WTC11 (cell line): ENCODE measurements at regions not wholly inside any gene's neighbourhood (a gene's known extent, or its start where the extent isn't known, plus 50 kb on each side); places are given as distances from the start of the nearest gene placed in this dataset.

Experiments used
- ATAC-seq: fragments of 200-7000 bp; cut with Tn5 transposase; 2 replicates; pipeline ENCODE4 v1.10.0; 2021; ENCODE audit warnings: mild to moderate bottlenecking, moderate library complexity
- CTCF ChIA-PET: fragments of 300-600 bp; sonication (Branson Sonifier 250); formaldehyde crosslinking; loops from one replicate; lab custom pipeline; 2021; ENCODE audit warnings: antibody characterized with exemption; lab: Charles Lee
- POLR2A ChIA-PET: fragments of 350-600 bp; sonication (Branson Sonifier 250); formaldehyde crosslinking; loops from one replicate; lab custom pipeline; 2021; ENCODE audit warnings: antibody characterized with exemption; lab: Charles Lee
- DNase-seq: peaks from one replicate; pipeline ENCODE4 v3.0.0; 2021; ENCODE audit warnings: low spot score
- H3K27ac Mint-ChIP-seq: 2 replicates; pipeline ENCODE4 v1.8.0; 2021; ENCODE audit warnings: mixed read lengths
- H3K27me3 Mint-ChIP-seq: 2 replicates; pipeline ENCODE4 v1.8.0; 2021; ENCODE audit warnings: low read depth, mild to moderate bottlenecking, moderate library complexity, mixed read lengths
- H3K36me3 Mint-ChIP-seq: 2 replicates; pipeline ENCODE4 v1.8.0; 2021; ENCODE audit warnings: mixed read lengths
- H3K4me1 Mint-ChIP-seq: 2 replicates; pipeline ENCODE4 v1.8.0; 2022; ENCODE audit warnings: mixed read lengths
- H3K4me3 Mint-ChIP-seq: 2 replicates; pipeline ENCODE4 v1.8.0; 2021; ENCODE audit warnings: mild to moderate bottlenecking, moderate library complexity, mixed read lengths
- H3K9me3 Mint-ChIP-seq: 2 replicates; pipeline ENCODE4 v1.8.0; 2021; ENCODE audit warnings: mixed read lengths
- ELF4 ChIP-seq: sonication (generic); formaldehyde crosslinking; IDR thresholded peaks from 2 replicates; pipeline ENCODE4 v1.8.1; 2022; ENCODE audit warnings: low read depth, mild to moderate bottlenecking, moderate library complexity, missing genetic modification reagents
- EMX1 ChIP-seq: fragments of 250-450 bp; sonication (Bioruptor Pico); IDR thresholded peaks from 2 replicates; pipeline ENCODE4 v1.8.0; 2021; ENCODE audit warnings: mild to moderate bottlenecking
- ESRRA ChIP-seq: sonication (generic); formaldehyde crosslinking; IDR thresholded peaks from 2 replicates; pipeline ENCODE4 v1.8.1; 2022; ENCODE audit warnings: mild to moderate bottlenecking, missing genetic modification reagents, borderline replicate concordance
- FOXJ3 ChIP-seq: sonication (generic); formaldehyde crosslinking; IDR thresholded peaks from 2 replicates; pipeline ENCODE4 v1.9.0; 2021; ENCODE audit warnings: missing genetic modification reagents, mild to moderate bottlenecking, borderline replicate concordance
- FOXK1 ChIP-seq: sonication (generic); formaldehyde crosslinking; IDR thresholded peaks from 2 replicates; pipeline ENCODE4 v1.8.0; 2022; ENCODE audit warnings: mild to moderate bottlenecking, moderate library complexity, missing genetic modification reagents
- FOXP1 ChIP-seq: sonication (generic); formaldehyde crosslinking; IDR thresholded peaks from 2 replicates; pipeline ENCODE4 v1.8.0; 2022; ENCODE audit warnings: missing genetic modification reagents, mild to moderate bottlenecking, moderate library complexity, borderline replicate concordance
- GABPB1 ChIP-seq: sonication (generic); formaldehyde crosslinking; IDR thresholded peaks from 2 replicates; pipeline ENCODE4 v1.8.1; 2023; ENCODE audit warnings: mild to moderate bottlenecking, missing genetic modification reagents
- IRF2 ChIP-seq: sonication (generic); formaldehyde crosslinking; IDR thresholded peaks from 2 replicates; pipeline ENCODE4 v1.8.0; 2022; ENCODE audit warnings: low read depth, missing genetic modification reagents, borderline replicate concordance
- MYBL2 ChIP-seq: sonication (generic); formaldehyde crosslinking; IDR thresholded peaks from 2 replicates; pipeline ENCODE4 v1.8.1; 2023; ENCODE audit warnings: mild to moderate bottlenecking, moderate library complexity, missing genetic modification reagents
- RORB ChIP-seq: fragments of 250-450 bp; sonication (Bioruptor Pico); IDR thresholded peaks from 2 replicates; pipeline ENCODE4 v1.9.0; 2021; ENCODE audit warnings: mild to moderate bottlenecking
- SOX15 ChIP-seq: fragments of 250-450 bp; sonication (Bioruptor Pico); IDR thresholded peaks from 2 replicates; pipeline ENCODE4 v1.9.0; 2021; ENCODE audit warnings: mild to moderate bottlenecking
- TCF7 ChIP-seq: sonication (generic); formaldehyde crosslinking; IDR thresholded peaks from 2 replicates; pipeline ENCODE4 v1.8.0; 2022; ENCODE audit warnings: mild to moderate bottlenecking, low read depth, missing genetic modification reagents, moderate library complexity
- ZBTB21 ChIP-seq: sonication (generic); formaldehyde crosslinking; IDR thresholded peaks from 2 replicates; pipeline ENCODE4 v1.8.1; 2023; ENCODE audit warnings: mild to moderate bottlenecking, missing genetic modification reagents, borderline replicate concordance
- ZNF121 ChIP-seq: sonication (generic); formaldehyde crosslinking; IDR thresholded peaks from 2 replicates; pipeline ENCODE4 v1.8.0; 2023; ENCODE audit warnings: missing genetic modification reagents
- ZNF219 ChIP-seq: sonication (generic); formaldehyde crosslinking; IDR thresholded peaks from 2 replicates; pipeline ENCODE4 v1.8.0; 2023; ENCODE audit warnings: missing genetic modification reagents, mild to moderate bottlenecking, borderline replicate concordance
- ZNF317 ChIP-seq: sonication (generic); formaldehyde crosslinking; IDR thresholded peaks from 2 replicates; pipeline ENCODE4 v1.8.1; 2023; ENCODE audit warnings: low read depth, mild to moderate bottlenecking, moderate library complexity, missing genetic modification reagents, borderline replicate concordance
- ZNF423 ChIP-seq: fragments of 250-450 bp; sonication (Bioruptor Pico); IDR thresholded peaks from 2 replicates; pipeline ENCODE4 v2.1.2; 2022; ENCODE audit warnings: mild to moderate bottlenecking, moderate library complexity
- ZNF671 ChIP-seq: fragments of 250-450 bp; sonication (Bioruptor Pico); IDR thresholded peaks from 2 replicates; pipeline ENCODE4 v1.8.0; 2021; ENCODE audit warnings: mild to moderate bottlenecking
- TF ChIP-seq, protein P1 (sequence below): fragments of 250-450 bp; sonication (Bioruptor Pico); IDR thresholded peaks from 2 replicates; pipeline ENCODE4 v1.9.0; 2021; ENCODE audit warnings: mild to moderate bottlenecking, borderline replicate concordance
- TF ChIP-seq, protein P2 (sequence below): sonication (generic); formaldehyde crosslinking; IDR thresholded peaks from 2 replicates; pipeline ENCODE4 v1.8.1; 2022; ENCODE audit warnings: missing genetic modification reagents, borderline replicate concordance
- TF ChIP-seq, protein P3 (sequence below): sonication (generic); formaldehyde crosslinking; IDR thresholded peaks from 2 replicates; pipeline ENCODE4 v1.8.0; 2023; ENCODE audit warnings: missing genetic modification reagents, mild to moderate bottlenecking, borderline replicate concordance
- TF ChIP-seq, protein P4 (sequence below): fragments of 250-450 bp; sonication (Bioruptor Pico); conservative IDR thresholded peaks from 2 replicates; pipeline ENCODE4 v1.9.0; 2021; ENCODE audit warnings: mild to moderate bottlenecking
- TF ChIP-seq, protein P5 (sequence below): sonication (generic); formaldehyde crosslinking; IDR thresholded peaks from 2 replicates; pipeline ENCODE4 v1.8.0; 2022; ENCODE audit warnings: mild to moderate bottlenecking, missing genetic modification reagents

DNA sequence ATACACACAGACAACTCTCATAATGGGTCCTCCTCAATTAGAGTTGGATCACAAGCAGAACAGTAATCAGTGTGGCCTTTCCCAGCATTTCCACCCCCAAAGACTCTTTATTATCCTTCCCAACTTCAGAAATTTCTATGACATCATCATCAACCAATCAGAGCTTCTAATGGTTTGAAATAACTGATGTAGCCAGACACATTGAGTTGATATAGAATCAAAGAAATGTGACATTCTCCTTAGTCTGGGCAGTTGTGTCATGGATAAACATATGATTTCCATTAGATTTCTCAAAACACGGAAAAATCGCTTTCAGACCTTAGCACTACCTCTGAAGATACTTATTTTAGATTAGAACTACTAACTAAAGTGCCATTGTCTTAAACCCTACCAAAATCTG lies 75.7 kb upstream of the NFIB start (continued):
- TF ChIP-seq ZNF423: no peak

DNA sequence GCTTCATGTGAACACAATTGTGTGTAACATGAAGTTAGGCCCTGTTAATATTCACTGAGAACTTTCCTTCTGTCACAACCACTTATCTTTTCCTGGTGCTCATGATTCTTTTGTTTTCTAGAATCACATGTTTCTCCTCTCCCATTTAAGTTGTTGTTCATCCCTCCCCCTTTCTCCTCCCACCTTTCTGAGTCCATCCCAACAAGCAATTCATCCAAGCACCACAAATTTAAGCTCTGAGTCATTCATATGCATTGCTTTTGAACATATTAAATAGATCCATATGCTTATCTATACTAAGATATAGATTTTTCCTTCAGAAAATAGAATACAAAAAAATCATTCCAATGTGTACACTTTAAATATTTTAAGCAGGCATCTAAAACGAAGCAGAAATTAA lies 75.2 kb upstream of the NFIB start:
- H3K36me3 Mint-ChIP-seq: peaks cover 7% of the 10 kb centered on the region; the same call in 1 of the 2 replicates
- ATAC-seq (no peak), DNase-seq (no peak)
- H3K4me1 Mint-ChIP-seq: peaks cover 4% of the 10 kb centered on the region; the same call in 1 of the 2 replicates
- H3K9me3 Mint-ChIP-seq: peaks cover 16% of the 10 kb centered on the region
- H3K27me3 Mint-ChIP-seq: no peaks in the 10 kb centered on the region; the same call in 1 of the 2 replicates
- ChIA-PET CTCF (no interaction called here), POLR2A (no interaction called here)
- no peak overlapping the region for H3K27ac Mint-ChIP-seq
- TF ChIP-seq, protein P1, sequence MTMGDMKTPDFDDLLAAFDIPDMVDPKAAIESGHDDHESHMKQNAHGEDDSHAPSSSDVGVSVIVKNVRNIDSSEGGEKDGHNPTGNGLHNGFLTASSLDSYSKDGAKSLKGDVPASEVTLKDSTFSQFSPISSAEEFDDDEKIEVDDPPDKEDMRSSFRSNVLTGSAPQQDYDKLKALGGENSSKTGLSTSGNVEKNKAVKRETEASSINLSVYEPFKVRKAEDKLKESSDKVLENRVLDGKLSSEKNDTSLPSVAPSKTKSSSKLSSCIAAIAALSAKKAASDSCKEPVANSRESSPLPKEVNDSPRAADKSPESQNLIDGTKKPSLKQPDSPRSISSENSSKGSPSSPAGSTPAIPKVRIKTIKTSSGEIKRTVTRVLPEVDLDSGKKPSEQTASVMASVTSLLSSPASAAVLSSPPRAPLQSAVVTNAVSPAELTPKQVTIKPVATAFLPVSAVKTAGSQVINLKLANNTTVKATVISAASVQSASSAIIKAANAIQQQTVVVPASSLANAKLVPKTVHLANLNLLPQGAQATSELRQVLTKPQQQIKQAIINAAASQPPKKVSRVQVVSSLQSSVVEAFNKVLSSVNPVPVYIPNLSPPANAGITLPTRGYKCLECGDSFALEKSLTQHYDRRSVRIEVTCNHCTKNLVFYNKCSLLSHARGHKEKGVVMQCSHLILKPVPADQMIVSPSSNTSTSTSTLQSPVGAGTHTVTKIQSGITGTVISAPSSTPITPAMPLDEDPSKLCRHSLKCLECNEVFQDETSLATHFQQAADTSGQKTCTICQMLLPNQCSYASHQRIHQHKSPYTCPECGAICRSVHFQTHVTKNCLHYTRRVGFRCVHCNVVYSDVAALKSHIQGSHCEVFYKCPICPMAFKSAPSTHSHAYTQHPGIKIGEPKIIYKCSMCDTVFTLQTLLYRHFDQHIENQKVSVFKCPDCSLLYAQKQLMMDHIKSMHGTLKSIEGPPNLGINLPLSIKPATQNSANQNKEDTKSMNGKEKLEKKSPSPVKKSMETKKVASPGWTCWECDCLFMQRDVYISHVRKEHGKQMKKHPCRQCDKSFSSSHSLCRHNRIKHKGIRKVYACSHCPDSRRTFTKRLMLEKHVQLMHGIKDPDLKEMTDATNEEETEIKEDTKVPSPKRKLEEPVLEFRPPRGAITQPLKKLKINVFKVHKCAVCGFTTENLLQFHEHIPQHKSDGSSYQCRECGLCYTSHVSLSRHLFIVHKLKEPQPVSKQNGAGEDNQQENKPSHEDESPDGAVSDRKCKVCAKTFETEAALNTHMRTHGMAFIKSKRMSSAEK (CRISPR knock-in tag): no peak
- TF ChIP-seq ZBTB21 (CRISPR knock-in tag) (no peak), GABPB1 (CRISPR knock-in tag) (no peak), ZNF121 (CRISPR knock-in tag) (no peak), ZNF671 (no peak), MYBL2 (CRISPR knock-in tag) (no peak), ESRRA (CRISPR knock-in tag) (no peak)
- H3K4me3 Mint-ChIP-seq: no peak overlapping the region

DNA sequence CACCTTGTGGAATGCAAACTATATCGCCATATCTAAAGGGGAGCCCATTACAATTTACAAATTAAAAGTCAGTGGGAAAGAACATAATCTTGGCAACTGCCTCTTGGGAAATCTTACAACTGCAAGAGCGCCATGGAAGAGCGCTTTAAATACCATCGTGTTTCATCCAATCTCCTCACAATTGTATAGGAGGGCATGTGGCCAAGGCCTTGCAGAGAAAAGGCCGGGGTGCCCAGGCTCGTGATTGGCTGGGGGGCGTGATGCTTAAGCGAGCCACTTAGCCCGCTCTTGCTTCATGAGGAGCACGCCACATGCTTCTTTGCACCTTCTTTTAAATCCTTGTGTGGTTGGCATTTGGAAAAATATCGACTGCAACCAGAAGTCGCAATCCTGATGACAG lies 69.8 kb upstream of the NFIB start:
- no peak for DNase-seq
- H3K4me3 Mint-ChIP-seq: no peak overlapping the region
- no peak overlapping the region for H3K27ac Mint-ChIP-seq
- POLR2A ChIA-PET: no interaction called here
- H3K4me1 Mint-ChIP-seq: peaks cover 2% of the 10 kb centered on the region; the same call in 1 of the 2 replicates
- no peaks in the 10 kb centered on the region for H3K9me3 Mint-ChIP-seq
- CTCF ChIA-PET: no interaction called here
- no peaks in the 10 kb centered on the region for H3K36me3 Mint-ChIP-seq
- H3K27me3 Mint-ChIP-seq: no peaks in the 10 kb centered on the region
- no peak for ATAC-seq
- TF ChIP-seq, protein P2, sequence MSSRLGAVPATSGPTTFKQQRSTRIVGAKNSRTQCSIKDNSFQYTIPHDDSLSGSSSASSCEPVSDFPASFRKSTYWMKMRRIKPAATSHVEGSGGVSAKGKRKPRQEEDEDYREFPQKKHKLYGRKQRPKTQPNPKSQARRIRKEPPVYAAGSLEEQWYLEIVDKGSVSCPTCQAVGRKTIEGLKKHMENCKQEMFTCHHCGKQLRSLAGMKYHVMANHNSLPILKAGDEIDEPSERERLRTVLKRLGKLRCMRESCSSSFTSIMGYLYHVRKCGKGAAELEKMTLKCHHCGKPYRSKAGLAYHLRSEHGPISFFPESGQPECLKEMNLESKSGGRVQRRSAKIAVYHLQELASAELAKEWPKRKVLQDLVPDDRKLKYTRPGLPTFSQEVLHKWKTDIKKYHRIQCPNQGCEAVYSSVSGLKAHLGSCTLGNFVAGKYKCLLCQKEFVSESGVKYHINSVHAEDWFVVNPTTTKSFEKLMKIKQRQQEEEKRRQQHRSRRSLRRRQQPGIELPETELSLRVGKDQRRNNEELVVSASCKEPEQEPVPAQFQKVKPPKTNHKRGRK (CRISPR knock-in tag): no peak
- TF ChIP-seq ELF4: no peak
- no peak for TF ChIP-seq ZNF219
- no peak for TF ChIP-seq EMX1 (CRISPR knock-in tag)
- TF ChIP-seq, protein P3, sequence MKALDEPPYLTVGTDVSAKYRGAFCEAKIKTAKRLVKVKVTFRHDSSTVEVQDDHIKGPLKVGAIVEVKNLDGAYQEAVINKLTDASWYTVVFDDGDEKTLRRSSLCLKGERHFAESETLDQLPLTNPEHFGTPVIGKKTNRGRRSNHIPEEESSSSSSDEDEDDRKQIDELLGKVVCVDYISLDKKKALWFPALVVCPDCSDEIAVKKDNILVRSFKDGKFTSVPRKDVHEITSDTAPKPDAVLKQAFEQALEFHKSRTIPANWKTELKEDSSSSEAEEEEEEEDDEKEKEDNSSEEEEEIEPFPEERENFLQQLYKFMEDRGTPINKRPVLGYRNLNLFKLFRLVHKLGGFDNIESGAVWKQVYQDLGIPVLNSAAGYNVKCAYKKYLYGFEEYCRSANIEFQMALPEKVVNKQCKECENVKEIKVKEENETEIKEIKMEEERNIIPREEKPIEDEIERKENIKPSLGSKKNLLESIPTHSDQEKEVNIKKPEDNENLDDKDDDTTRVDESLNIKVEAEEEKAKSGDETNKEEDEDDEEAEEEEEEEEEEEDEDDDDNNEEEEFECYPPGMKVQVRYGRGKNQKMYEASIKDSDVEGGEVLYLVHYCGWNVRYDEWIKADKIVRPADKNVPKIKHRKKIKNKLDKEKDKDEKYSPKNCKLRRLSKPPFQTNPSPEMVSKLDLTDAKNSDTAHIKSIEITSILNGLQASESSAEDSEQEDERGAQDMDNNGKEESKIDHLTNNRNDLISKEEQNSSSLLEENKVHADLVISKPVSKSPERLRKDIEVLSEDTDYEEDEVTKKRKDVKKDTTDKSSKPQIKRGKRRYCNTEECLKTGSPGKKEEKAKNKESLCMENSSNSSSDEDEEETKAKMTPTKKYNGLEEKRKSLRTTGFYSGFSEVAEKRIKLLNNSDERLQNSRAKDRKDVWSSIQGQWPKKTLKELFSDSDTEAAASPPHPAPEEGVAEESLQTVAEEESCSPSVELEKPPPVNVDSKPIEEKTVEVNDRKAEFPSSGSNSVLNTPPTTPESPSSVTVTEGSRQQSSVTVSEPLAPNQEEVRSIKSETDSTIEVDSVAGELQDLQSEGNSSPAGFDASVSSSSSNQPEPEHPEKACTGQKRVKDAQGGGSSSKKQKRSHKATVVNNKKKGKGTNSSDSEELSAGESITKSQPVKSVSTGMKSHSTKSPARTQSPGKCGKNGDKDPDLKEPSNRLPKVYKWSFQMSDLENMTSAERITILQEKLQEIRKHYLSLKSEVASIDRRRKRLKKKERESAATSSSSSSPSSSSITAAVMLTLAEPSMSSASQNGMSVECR (CRISPR knock-in tag): no peak
- TF ChIP-seq, protein P4, sequence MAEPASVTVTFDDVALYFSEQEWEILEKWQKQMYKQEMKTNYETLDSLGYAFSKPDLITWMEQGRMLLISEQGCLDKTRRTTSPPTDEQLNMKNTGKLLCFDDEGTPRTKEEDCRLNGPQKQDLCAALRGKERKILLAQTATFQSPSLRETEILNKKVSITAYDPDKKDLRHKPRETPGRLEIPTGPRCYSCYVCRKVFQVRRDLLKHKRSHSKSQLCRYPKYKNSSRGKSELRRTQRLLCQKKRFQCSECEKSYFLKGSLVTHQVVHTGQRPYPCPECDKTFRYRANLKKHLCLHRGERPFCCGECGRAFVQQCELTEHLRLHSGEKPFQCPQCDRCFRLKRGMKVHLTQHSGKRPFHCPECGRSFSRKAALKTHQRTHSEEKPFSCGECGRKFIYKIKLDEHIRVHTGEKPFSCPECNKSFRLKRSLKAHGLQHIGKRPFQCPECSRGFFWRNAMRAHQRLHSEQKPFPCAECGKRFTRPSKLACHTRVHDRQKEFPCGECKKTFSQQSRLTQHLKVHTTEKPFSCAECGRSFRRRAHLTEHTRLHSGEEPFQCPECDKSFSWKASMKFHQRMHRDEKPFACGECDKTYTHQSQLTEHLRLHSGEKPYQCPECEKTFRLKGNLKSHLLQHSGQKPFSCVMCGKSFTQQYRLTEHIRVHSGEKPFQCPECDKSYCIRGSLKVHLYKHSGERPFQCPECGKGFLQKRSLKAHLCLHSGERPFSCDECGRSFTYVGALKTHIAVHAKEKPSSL (CRISPR knock-in tag): no peak
- TF ChIP-seq FOXK1 (CRISPR knock-in tag): no peak
- TF ChIP-seq ZNF671: no peak
- no peak for TF ChIP-seq ZNF317 (CRISPR knock-in tag)
- TF ChIP-seq IRF2: no peak
- TF ChIP-seq RORB: no peak
- TF ChIP-seq FOXP1 (CRISPR knock-in tag): no peak
- no peak for TF ChIP-seq FOXJ3 (CRISPR knock-in tag)
- TF ChIP-seq SOX15: no peak
- TF ChIP-seq, protein P5, sequence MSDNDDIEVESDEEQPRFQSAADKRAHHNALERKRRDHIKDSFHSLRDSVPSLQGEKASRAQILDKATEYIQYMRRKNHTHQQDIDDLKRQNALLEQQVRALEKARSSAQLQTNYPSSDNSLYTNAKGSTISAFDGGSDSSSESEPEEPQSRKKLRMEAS: no peak
- no peak for TF ChIP-seq TCF7 (CRISPR knock-in tag)
- no peak for TF ChIP-seq ZBTB21 (CRISPR knock-in tag)
